GM23338 (cell line): ENCODE measurements at regions not wholly inside any gene's neighbourhood (a gene's known extent, or its start where the extent isn't known, plus 50 kb on each side); places are given as distances from the start of the nearest gene placed in this dataset.

Experiments
- ATAC-seq: fragments of 200-7000 bp; cut with Tn5 transposase; 3 replicates; pipeline ENCODE4 v1.9.1; 2020
- DNase-seq: peaks from one replicate; pipeline ENCODE4 v3.0.0-alpha.2; 2015; ENCODE audit warnings: low spot score
- H2AFZ ChIP-seq: fragments of 200-600 bp; sonication (generic); 2 replicates; pipeline ENCODE4 v1.8.0; 2016; ENCODE audit warnings: antibody characterized with exemption, mild to moderate bottlenecking, moderate library complexity
- H3F3A ChIP-seq: fragments of 200-600 bp; sonication (generic); replicated peaks from 2 replicates; pipeline ENCODE4 v1.8.0; 2017; ENCODE audit warnings: antibody characterized with exemption, mixed run types, low read depth
- H3K27ac ChIP-seq: fragments of 200-600 bp; sonication (generic); 2 replicates; pipeline ENCODE4 v1.6.1; 2016; ENCODE audit warnings: low read depth
- H3K27me3 ChIP-seq: fragments of 200-600 bp; sonication (generic); 2 replicates; pipeline ENCODE4 v1.8.0; 2016; ENCODE audit warnings: mild to moderate bottlenecking, mixed run types, moderate library complexity; ENCODE audit not compliant: insufficient read depth
- H3K36me3 ChIP-seq: fragments of 200-600 bp; sonication (generic); 2 replicates; pipeline ENCODE4 v1.8.0; 2016; ENCODE audit warnings: mild to moderate bottlenecking; ENCODE audit not compliant: insufficient read depth
- H3K4me1 ChIP-seq: fragments of 200-600 bp; sonication (generic); 2 replicates; pipeline ENCODE4 v1.8.0; 2016; ENCODE audit warnings: mild to moderate bottlenecking, moderate library complexity; ENCODE audit not compliant: insufficient read depth
- H3K4me2 ChIP-seq: fragments of 200-600 bp; sonication (generic); 2 replicates; pipeline ENCODE4 v1.7.1; 2017; ENCODE audit warnings: mixed run types
- H3K4me3 ChIP-seq: fragments of 200-600 bp; sonication (generic); 2 replicates; pipeline ENCODE4 v1.6.1; 2016; ENCODE audit warnings: mixed run types
- H3K79me2 ChIP-seq: fragments of 200-600 bp; sonication (generic); replicated peaks from 2 replicates; pipeline ENCODE4 v1.8.0; 2017; ENCODE audit warnings: mild to moderate bottlenecking; ENCODE audit not compliant: insufficient read depth
- H3K9me2 ChIP-seq: fragments of 200-600 bp; sonication (generic); 2 replicates; pipeline ENCODE4 v1.8.0; 2017; ENCODE audit not compliant: insufficient read depth
- H4K20me1 ChIP-seq: fragments of 200-600 bp; sonication (generic); replicated peaks from 2 replicates; pipeline ENCODE4 v1.8.0; 2017; ENCODE audit warnings: mild to moderate bottlenecking; ENCODE audit not compliant: insufficient read depth
- H3K27ac Mint-ChIP-seq: 2 replicates; pipeline ENCODE4 v1.8.0; 2020; ENCODE audit warnings: inconsistent platforms, mild to moderate bottlenecking, moderate library complexity, mixed read lengths
- H3K27me3 Mint-ChIP-seq: 3 replicates; pipeline ENCODE4 v1.8.0; 2022; ENCODE audit warnings: low read depth, mild to moderate bottlenecking, moderate library complexity, mixed read lengths, inconsistent platforms; ENCODE audit not compliant: insufficient read depth, poor library complexity
- H3K36me3 Mint-ChIP-seq: 3 replicates; pipeline ENCODE4 v1.8.0; 2021; ENCODE audit warnings: low read depth, mild to moderate bottlenecking, inconsistent platforms, moderate library complexity, mixed read lengths
- H3K4me1 Mint-ChIP-seq: 3 replicates; pipeline ENCODE4 v1.8.0; 2020; ENCODE audit warnings: mild to moderate bottlenecking, inconsistent platforms, mixed read lengths
- H3K4me3 Mint-ChIP-seq: 3 replicates; pipeline ENCODE4 v1.8.0; 2021; ENCODE audit warnings: moderate library complexity, mild to moderate bottlenecking, inconsistent platforms, mixed read lengths
- H3K9me3 Mint-ChIP-seq: 3 replicates; pipeline ENCODE4 v1.8.0; 2020; ENCODE audit warnings: moderate library complexity, mild to moderate bottlenecking, inconsistent platforms, mixed read lengths
- ETS1 ChIP-seq: IDR thresholded peaks from 2 replicates; pipeline ENCODE4 v1.6.1; 2016; ENCODE audit warnings: antibody characterized with exemption
- EZH2 ChIP-seq: fragments of 200-600 bp; sonication (generic); IDR thresholded peaks from one replicate; pipeline ENCODE4 v1.8.0; 2017; ENCODE audit warnings: antibody characterized with exemption, mild to moderate bottlenecking, low read depth; ENCODE audit not compliant: unreplicated experiment
- JUNB ChIP-seq: IDR thresholded peaks from one replicate; pipeline ENCODE4 v1.6.1; 2016; ENCODE audit warnings: antibody characterized with exemption; ENCODE audit not compliant: unreplicated experiment
- NANOG ChIP-seq: IDR thresholded peaks from 2 replicates; pipeline ENCODE4 v1.6.1; 2016; ENCODE audit warnings: antibody characterized with exemption, borderline replicate concordance
- REST ChIP-seq: IDR thresholded peaks from one replicate; pipeline ENCODE4 v1.6.1; 2018; ENCODE audit warnings: antibody characterized with exemption; ENCODE audit not compliant: unreplicated experiment
- STAT1 ChIP-seq: IDR thresholded peaks from one replicate; pipeline ENCODE4 v1.6.1; 2016; ENCODE audit warnings: antibody characterized with exemption; ENCODE audit not compliant: unreplicated experiment
- ZNF462 ChIP-seq: fragments of 250-450 bp; sonication (Bioruptor Pico); IDR thresholded peaks from 2 replicates; pipeline ENCODE4 v1.5.0; 2020; ENCODE audit warnings: mild to moderate bottlenecking, moderate library complexity

- Histone ChIP-seq H3K4me1 (no peaks in the 10 kb centered on the region), H3F3A (no peaks in the 10 kb centered on the region), H3K4me3 (no peak overlapping the region), H2AFZ (peak overlapping the region; percentile 69; the same call in 1 of the 2 replicates), H3K27me3 (no peaks in the 10 kb centered on the region), H3K9me2 (peaks cover 13% of the 10 kb centered on the region; the same call in 1 of the 2 replicates), H3K4me2 (no peak overlapping the region), H3K79me2 (no peaks in the 10 kb centered on the region), H3K36me3 (no peaks in the 10 kb centered on the region), H3K27ac (no peak overlapping the region), H4K20me1 (no peaks in the 10 kb centered on the region)
- Mint-ChIP-seq H3K36me3 (no peaks in the 10 kb centered on the region; the same call in 2 of the 3 replicates), H3K4me1 (no peaks in the 10 kb centered on the region), H3K27me3 (no peaks in the 10 kb centered on the region), H3K9me3 (peaks cover 2% of the 10 kb centered on the region; the same call in 1 of the 3 replicates), H3K27ac (no peak overlapping the region), H3K4me3 (no peak overlapping the region)
- ATAC-seq (no peak), DNase-seq (no peak)
- TF ChIP-seq STAT1 = no peak
- TF ChIP-seq REST = no peak
- no peak for TF ChIP-seq ETS1
Measured at GRCh38 chr4:26130173-26130572, 190.6 kb upstream of the RBPJ start.

GRCh38 chr4:26130841-26131432, 189.9 kb upstream of the RBPJ start:
- Histone ChIP-seq H2AFZ (no peak overlapping the region), H3F3A (no peaks in the 10 kb centered on the region), H3K79me2 (no peaks in the 10 kb centered on the region), H3K27ac (no peak overlapping the region), H3K4me2 (no peak overlapping the region), H4K20me1 (no peaks in the 10 kb centered on the region), H3K9me2 (peaks cover 13% of the 10 kb centered on the region; the same call in 1 of the 2 replicates), H3K27me3 (no peaks in the 10 kb centered on the region), H3K36me3 (no peaks in the 10 kb centered on the region), H3K4me3 (no peak overlapping the region), H3K4me1 (no peaks in the 10 kb centered on the region)
- H3K4me1 Mint-ChIP-seq = no peaks in the 10 kb centered on the region
- ATAC-seq = no peak
- H3K4me3 Mint-ChIP-seq = no peak overlapping the region
- H3K9me3 Mint-ChIP-seq = peaks cover 2% of the 10 kb centered on the region; the same call in 1 of the 3 replicates
- DNase-seq = no peak
- no peaks in the 10 kb centered on the region; the same call in 2 of the 3 replicates for H3K36me3 Mint-ChIP-seq
- no peak overlapping the region for H3K27ac Mint-ChIP-seq
- H3K27me3 Mint-ChIP-seq = no peaks in the 10 kb centered on the region
- TF ChIP-seq JUNB (no peak), EZH2 (no peak), NANOG (no peak), ZNF462 (CRISPR knock-in tag) (no peak)
